ENCODE measurements at regions not wholly inside any gene's neighbourhood (a gene's known extent, or its start where the extent isn't known, plus 50 kb on each side); places are given as distances from the start of the nearest gene placed in this dataset.

DNA sequence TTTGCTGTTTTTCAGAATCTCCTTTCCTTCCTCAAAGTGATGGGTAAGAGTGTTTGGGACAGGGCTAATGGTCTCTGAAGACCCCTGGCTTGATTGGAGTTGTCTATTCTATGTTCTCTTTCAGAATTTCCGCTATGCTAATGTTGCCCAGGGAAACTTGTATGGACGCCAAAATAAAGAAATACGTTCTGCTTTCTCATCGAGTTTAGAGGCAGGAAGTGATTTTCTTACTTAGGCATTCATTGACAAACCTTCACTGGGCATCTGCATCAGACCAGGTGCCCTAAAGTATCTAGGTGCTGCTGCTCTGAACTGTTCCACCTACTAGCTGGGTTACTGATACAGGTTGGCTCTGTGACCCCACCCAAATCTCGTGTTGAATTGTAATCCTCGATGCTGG lies 787.9 kb upstream of the EEF2KMT start:
- Histone ChIP-seq H3K4me2 (ENCODE audit: extremely low read depth, insufficient read depth, low read length) (no peak overlapping the region), H3K27me3 (ENCODE audit: control insufficient read depth, insufficient read depth, low read length) (no peaks in the 10 kb centered on the region), H3K9me3 (ENCODE audit: control insufficient read depth, insufficient read depth, low read depth, low read length) (no peaks in the 10 kb centered on the region), H3K27ac (ENCODE audit: insufficient read depth, low read length) (no peak overlapping the region), H3K9ac (ENCODE audit: insufficient read depth, low read length) (no peak overlapping the region), H3K4me1 (ENCODE audit: control insufficient read depth, extremely low read depth, insufficient read depth, low read length) (no peaks in the 10 kb centered on the region), H3K4me3 (replicated peaks in 1 of 4; ENCODE audit: control extremely low read depth in 1 of 4, insufficient read depth in 1 of 4, low read depth in 3 of 4, low read length in 4 of 4) (no peak overlapping the region), H3K36me3 (ENCODE audit: control insufficient read depth, insufficient read depth, low read length) (no peaks in the 10 kb centered on the region), H3K79me2 (ENCODE audit: control insufficient read depth, insufficient read depth, low read length) (no peaks in the 10 kb centered on the region), H2AFZ (ENCODE audit: low read length) (no peak overlapping the region), H4K20me1 (ENCODE audit: control insufficient read depth, extremely low read depth, insufficient read depth, low read length) (no peaks in the 10 kb centered on the region)
- DNase-seq (ENCODE audit: low read depth in 2 of 2), result peak in 1 of 2 donors; percentile 66
- TF ChIP-seq, protein P1, sequence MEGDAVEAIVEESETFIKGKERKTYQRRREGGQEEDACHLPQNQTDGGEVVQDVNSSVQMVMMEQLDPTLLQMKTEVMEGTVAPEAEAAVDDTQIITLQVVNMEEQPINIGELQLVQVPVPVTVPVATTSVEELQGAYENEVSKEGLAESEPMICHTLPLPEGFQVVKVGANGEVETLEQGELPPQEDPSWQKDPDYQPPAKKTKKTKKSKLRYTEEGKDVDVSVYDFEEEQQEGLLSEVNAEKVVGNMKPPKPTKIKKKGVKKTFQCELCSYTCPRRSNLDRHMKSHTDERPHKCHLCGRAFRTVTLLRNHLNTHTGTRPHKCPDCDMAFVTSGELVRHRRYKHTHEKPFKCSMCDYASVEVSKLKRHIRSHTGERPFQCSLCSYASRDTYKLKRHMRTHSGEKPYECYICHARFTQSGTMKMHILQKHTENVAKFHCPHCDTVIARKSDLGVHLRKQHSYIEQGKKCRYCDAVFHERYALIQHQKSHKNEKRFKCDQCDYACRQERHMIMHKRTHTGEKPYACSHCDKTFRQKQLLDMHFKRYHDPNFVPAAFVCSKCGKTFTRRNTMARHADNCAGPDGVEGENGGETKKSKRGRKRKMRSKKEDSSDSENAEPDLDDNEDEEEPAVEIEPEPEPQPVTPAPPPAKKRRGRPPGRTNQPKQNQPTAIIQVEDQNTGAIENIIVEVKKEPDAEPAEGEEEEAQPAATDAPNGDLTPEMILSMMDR (conservative IDR thresholded peaks at IDR 0.05 in 1 of 2, IDR thresholded peaks at IDR 0.05 in 1 of 2; ENCODE audit: low read depth in 1 of 2, low read length in 2 of 2), result no peak

DNA sequence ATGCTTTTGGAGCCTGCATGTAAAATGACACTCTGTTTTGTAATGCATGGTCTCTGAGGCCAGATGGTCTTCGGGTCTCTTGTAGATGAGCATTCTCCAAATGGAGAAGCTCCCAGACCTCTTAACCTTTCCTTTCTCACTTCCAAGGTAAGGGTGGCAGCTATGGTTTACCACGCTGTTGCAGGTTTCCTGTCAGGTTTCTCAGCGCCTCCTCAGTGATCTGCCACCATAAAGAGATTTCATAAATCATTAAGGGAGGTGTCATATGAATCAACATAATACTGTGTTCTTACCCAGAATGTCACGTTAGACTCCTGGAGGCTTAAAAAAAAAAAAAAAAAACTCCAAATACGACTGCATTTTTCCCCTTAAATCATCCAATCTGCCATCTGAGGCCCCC lies 787.4 kb upstream of the EEF2KMT start:
- Histone ChIP-seq H3K4me1 (ENCODE audit: control insufficient read depth, extremely low read depth, insufficient read depth, low read length) (no peaks in the 10 kb centered on the region), H3K36me3 (ENCODE audit: control insufficient read depth, insufficient read depth, low read length) (no peaks in the 10 kb centered on the region), H2AFZ (ENCODE audit: low read length) (no peak overlapping the region), H3K4me2 (ENCODE audit: extremely low read depth, insufficient read depth, low read length) (no peak overlapping the region), H3K79me2 (ENCODE audit: control insufficient read depth, insufficient read depth, low read length) (no peaks in the 10 kb centered on the region), H3K9ac (ENCODE audit: insufficient read depth, low read length) (no peak overlapping the region), H3K27ac (ENCODE audit: insufficient read depth, low read length) (no peak overlapping the region), H3K9me3 (ENCODE audit: control insufficient read depth, insufficient read depth, low read depth, low read length) (no peaks in the 10 kb centered on the region), H4K20me1 (ENCODE audit: control insufficient read depth, extremely low read depth, insufficient read depth, low read length) (no peaks in the 10 kb centered on the region), H3K4me3 (replicated peaks in 1 of 4; ENCODE audit: control extremely low read depth in 1 of 4, insufficient read depth in 1 of 4, low read depth in 3 of 4, low read length in 4 of 4) (no peak overlapping the region), H3K27me3 (ENCODE audit: control insufficient read depth, insufficient read depth, low read length) (no peaks in the 10 kb centered on the region)
- DNase-seq (ENCODE audit: low read depth in 2 of 2), result no peak
- no peak for TF ChIP-seq EZH2 (IDR thresholded peaks at IDR 0.05; ENCODE audit: low read length, missing control alignments)
- TF ChIP-seq, protein P1 (conservative IDR thresholded peaks at IDR 0.05 in 1 of 2, IDR thresholded peaks at IDR 0.05 in 1 of 2; ENCODE audit: low read depth in 1 of 2, low read length in 2 of 2), result no peak

DNA sequence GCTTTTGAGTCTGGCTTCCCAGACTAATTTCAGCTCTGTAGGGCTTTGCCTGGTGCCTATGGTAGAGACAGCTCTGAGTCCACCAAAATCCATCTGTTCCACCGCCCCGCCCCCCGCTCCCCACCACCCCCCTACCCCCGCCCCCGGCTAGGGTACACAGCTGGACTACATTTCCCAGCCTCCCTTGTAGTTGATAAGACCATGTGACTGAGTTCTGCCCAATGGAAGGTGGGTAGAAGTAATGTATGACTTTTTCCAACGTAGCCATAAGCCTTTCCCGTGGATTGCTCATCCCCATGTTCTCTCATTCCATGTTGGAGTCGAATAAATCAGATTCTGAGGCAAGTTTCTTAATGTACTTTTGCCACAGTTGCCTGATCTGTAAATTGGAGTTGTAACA lies 786.7 kb upstream of the EEF2KMT start:
- no peaks in the 10 kb centered on the region for H4K20me1 ChIP-seq (ENCODE audit: control insufficient read depth, extremely low read depth, insufficient read depth, low read length)
- no peak for DNase-seq (ENCODE audit: low read depth in 2 of 2)
- H3K27ac ChIP-seq (ENCODE audit: insufficient read depth, low read length), result no peak overlapping the region
- H3K4me1 ChIP-seq (ENCODE audit: control insufficient read depth, extremely low read depth, insufficient read depth, low read length), result no peaks in the 10 kb centered on the region
- no peak overlapping the region for H2AFZ ChIP-seq (ENCODE audit: low read length)
- H3K27me3 ChIP-seq (ENCODE audit: control insufficient read depth, insufficient read depth, low read length), result no peaks in the 10 kb centered on the region
- no peak overlapping the region for H3K4me2 ChIP-seq (ENCODE audit: extremely low read depth, insufficient read depth, low read length)
- H3K36me3 ChIP-seq (ENCODE audit: control insufficient read depth, insufficient read depth, low read length), result no peaks in the 10 kb centered on the region
- no peak overlapping the region for H3K4me3 ChIP-seq (replicated peaks in 1 of 4; ENCODE audit: control extremely low read depth in 1 of 4, insufficient read depth in 1 of 4, low read depth in 3 of 4, low read length in 4 of 4)
- H3K9ac ChIP-seq (ENCODE audit: insufficient read depth, low read length), result no peak overlapping the region
- H3K9me3 ChIP-seq (ENCODE audit: control insufficient read depth, insufficient read depth, low read depth, low read length), result no peaks in the 10 kb centered on the region
- H3K79me2 ChIP-seq (ENCODE audit: control insufficient read depth, insufficient read depth, low read length), result no peaks in the 10 kb centered on the region
- TF ChIP-seq, protein P1 (conservative IDR thresholded peaks at IDR 0.05 in 1 of 2, IDR thresholded peaks at IDR 0.05 in 1 of 2; ENCODE audit: low read depth in 1 of 2, low read length in 2 of 2), result no peak
- no peak for TF ChIP-seq EZH2 (IDR thresholded peaks at IDR 0.05; ENCODE audit: low read length, missing control alignments)

Measured in fibroblast of lung (primary cell).